GM23338 (cell line): ENCODE measurements at regions not wholly inside any gene's neighbourhood (a gene's known extent, or its start where the extent isn't known, plus 50 kb on each side); places are given as distances from the start of the nearest gene placed in this dataset.

Experiments
- ATAC-seq: fragments of 200-7000 bp; cut with Tn5 transposase; 3 replicates; pipeline ENCODE4 v1.9.1; 2020
- DNase-seq: peaks from one replicate; pipeline ENCODE4 v3.0.0-alpha.2; 2015; ENCODE audit warnings: low spot score
- H2AFZ ChIP-seq: fragments of 200-600 bp; sonication (generic); 2 replicates; pipeline ENCODE4 v1.8.0; 2016; ENCODE audit warnings: antibody characterized with exemption, mild to moderate bottlenecking, moderate library complexity
- H3F3A ChIP-seq: fragments of 200-600 bp; sonication (generic); replicated peaks from 2 replicates; pipeline ENCODE4 v1.8.0; 2017; ENCODE audit warnings: antibody characterized with exemption, mixed run types, low read depth
- H3K27ac ChIP-seq: fragments of 200-600 bp; sonication (generic); 2 replicates; pipeline ENCODE4 v1.6.1; 2016; ENCODE audit warnings: low read depth
- H3K27me3 ChIP-seq: fragments of 200-600 bp; sonication (generic); 2 replicates; pipeline ENCODE4 v1.8.0; 2016; ENCODE audit warnings: mild to moderate bottlenecking, mixed run types, moderate library complexity; ENCODE audit not compliant: insufficient read depth
- H3K36me3 ChIP-seq: fragments of 200-600 bp; sonication (generic); 2 replicates; pipeline ENCODE4 v1.8.0; 2016; ENCODE audit warnings: mild to moderate bottlenecking; ENCODE audit not compliant: insufficient read depth
- H3K4me1 ChIP-seq: fragments of 200-600 bp; sonication (generic); 2 replicates; pipeline ENCODE4 v1.8.0; 2016; ENCODE audit warnings: mild to moderate bottlenecking, moderate library complexity; ENCODE audit not compliant: insufficient read depth
- H3K4me2 ChIP-seq: fragments of 200-600 bp; sonication (generic); 2 replicates; pipeline ENCODE4 v1.7.1; 2017; ENCODE audit warnings: mixed run types
- H3K4me3 ChIP-seq: fragments of 200-600 bp; sonication (generic); 2 replicates; pipeline ENCODE4 v1.6.1; 2016; ENCODE audit warnings: mixed run types
- H3K79me2 ChIP-seq: fragments of 200-600 bp; sonication (generic); replicated peaks from 2 replicates; pipeline ENCODE4 v1.8.0; 2017; ENCODE audit warnings: mild to moderate bottlenecking; ENCODE audit not compliant: insufficient read depth
- H3K9me2 ChIP-seq: fragments of 200-600 bp; sonication (generic); 2 replicates; pipeline ENCODE4 v1.8.0; 2017; ENCODE audit not compliant: insufficient read depth
- H4K20me1 ChIP-seq: fragments of 200-600 bp; sonication (generic); replicated peaks from 2 replicates; pipeline ENCODE4 v1.8.0; 2017; ENCODE audit warnings: mild to moderate bottlenecking; ENCODE audit not compliant: insufficient read depth
- H3K27ac Mint-ChIP-seq: 2 replicates; pipeline ENCODE4 v1.8.0; 2020; ENCODE audit warnings: inconsistent platforms, mild to moderate bottlenecking, moderate library complexity, mixed read lengths
- H3K27me3 Mint-ChIP-seq: 3 replicates; pipeline ENCODE4 v1.8.0; 2022; ENCODE audit warnings: low read depth, mild to moderate bottlenecking, moderate library complexity, mixed read lengths, inconsistent platforms; ENCODE audit not compliant: insufficient read depth, poor library complexity
- H3K36me3 Mint-ChIP-seq: 3 replicates; pipeline ENCODE4 v1.8.0; 2021; ENCODE audit warnings: low read depth, mild to moderate bottlenecking, inconsistent platforms, moderate library complexity, mixed read lengths
- H3K4me1 Mint-ChIP-seq: 3 replicates; pipeline ENCODE4 v1.8.0; 2020; ENCODE audit warnings: mild to moderate bottlenecking, inconsistent platforms, mixed read lengths
- H3K4me3 Mint-ChIP-seq: 3 replicates; pipeline ENCODE4 v1.8.0; 2021; ENCODE audit warnings: moderate library complexity, mild to moderate bottlenecking, inconsistent platforms, mixed read lengths
- H3K9me3 Mint-ChIP-seq: 3 replicates; pipeline ENCODE4 v1.8.0; 2020; ENCODE audit warnings: moderate library complexity, mild to moderate bottlenecking, inconsistent platforms, mixed read lengths
- ETS1 ChIP-seq: IDR thresholded peaks from 2 replicates; pipeline ENCODE4 v1.6.1; 2016; ENCODE audit warnings: antibody characterized with exemption
- JUNB ChIP-seq: IDR thresholded peaks from one replicate; pipeline ENCODE4 v1.6.1; 2016; ENCODE audit warnings: antibody characterized with exemption; ENCODE audit not compliant: unreplicated experiment
- STAT1 ChIP-seq: IDR thresholded peaks from one replicate; pipeline ENCODE4 v1.6.1; 2016; ENCODE audit warnings: antibody characterized with exemption; ENCODE audit not compliant: unreplicated experiment
- TF ChIP-seq, protein P1 (sequence below): fragments of 250-450 bp; sonication (Bioruptor Pico); IDR thresholded peaks from 2 replicates; pipeline ENCODE4 v1.5.0; 2020; ENCODE audit warnings: mild to moderate bottlenecking, moderate library complexity

- Histone ChIP-seq H3K4me2 (no peak overlapping the region), H3K27me3 (no peaks in the 10 kb centered on the region), H4K20me1 (no peaks in the 10 kb centered on the region), H2AFZ (no peak overlapping the region), H3K4me1 (peaks cover 13% of the 10 kb centered on the region), H3K36me3 (no peaks in the 10 kb centered on the region), H3F3A (no peaks in the 10 kb centered on the region), H3K4me3 (no peak overlapping the region), H3K27ac (no peak overlapping the region), H3K9me2 (no peaks in the 10 kb centered on the region), H3K79me2 (no peaks in the 10 kb centered on the region)
- peaks cover 18% of the 10 kb centered on the region for H3K4me1 Mint-ChIP-seq
- no peak overlapping the region for H3K27ac Mint-ChIP-seq
- ATAC-seq (no peak), DNase-seq (no peak)
- H3K36me3 Mint-ChIP-seq, result peaks cover 16% of the 10 kb centered on the region; the same call in 2 of the 3 replicates
- H3K4me3 Mint-ChIP-seq, result no peak overlapping the region
- H3K9me3 Mint-ChIP-seq, result peaks cover 11% of the 10 kb centered on the region; the same call in 2 of the 3 replicates
- TF ChIP-seq, protein P1, sequence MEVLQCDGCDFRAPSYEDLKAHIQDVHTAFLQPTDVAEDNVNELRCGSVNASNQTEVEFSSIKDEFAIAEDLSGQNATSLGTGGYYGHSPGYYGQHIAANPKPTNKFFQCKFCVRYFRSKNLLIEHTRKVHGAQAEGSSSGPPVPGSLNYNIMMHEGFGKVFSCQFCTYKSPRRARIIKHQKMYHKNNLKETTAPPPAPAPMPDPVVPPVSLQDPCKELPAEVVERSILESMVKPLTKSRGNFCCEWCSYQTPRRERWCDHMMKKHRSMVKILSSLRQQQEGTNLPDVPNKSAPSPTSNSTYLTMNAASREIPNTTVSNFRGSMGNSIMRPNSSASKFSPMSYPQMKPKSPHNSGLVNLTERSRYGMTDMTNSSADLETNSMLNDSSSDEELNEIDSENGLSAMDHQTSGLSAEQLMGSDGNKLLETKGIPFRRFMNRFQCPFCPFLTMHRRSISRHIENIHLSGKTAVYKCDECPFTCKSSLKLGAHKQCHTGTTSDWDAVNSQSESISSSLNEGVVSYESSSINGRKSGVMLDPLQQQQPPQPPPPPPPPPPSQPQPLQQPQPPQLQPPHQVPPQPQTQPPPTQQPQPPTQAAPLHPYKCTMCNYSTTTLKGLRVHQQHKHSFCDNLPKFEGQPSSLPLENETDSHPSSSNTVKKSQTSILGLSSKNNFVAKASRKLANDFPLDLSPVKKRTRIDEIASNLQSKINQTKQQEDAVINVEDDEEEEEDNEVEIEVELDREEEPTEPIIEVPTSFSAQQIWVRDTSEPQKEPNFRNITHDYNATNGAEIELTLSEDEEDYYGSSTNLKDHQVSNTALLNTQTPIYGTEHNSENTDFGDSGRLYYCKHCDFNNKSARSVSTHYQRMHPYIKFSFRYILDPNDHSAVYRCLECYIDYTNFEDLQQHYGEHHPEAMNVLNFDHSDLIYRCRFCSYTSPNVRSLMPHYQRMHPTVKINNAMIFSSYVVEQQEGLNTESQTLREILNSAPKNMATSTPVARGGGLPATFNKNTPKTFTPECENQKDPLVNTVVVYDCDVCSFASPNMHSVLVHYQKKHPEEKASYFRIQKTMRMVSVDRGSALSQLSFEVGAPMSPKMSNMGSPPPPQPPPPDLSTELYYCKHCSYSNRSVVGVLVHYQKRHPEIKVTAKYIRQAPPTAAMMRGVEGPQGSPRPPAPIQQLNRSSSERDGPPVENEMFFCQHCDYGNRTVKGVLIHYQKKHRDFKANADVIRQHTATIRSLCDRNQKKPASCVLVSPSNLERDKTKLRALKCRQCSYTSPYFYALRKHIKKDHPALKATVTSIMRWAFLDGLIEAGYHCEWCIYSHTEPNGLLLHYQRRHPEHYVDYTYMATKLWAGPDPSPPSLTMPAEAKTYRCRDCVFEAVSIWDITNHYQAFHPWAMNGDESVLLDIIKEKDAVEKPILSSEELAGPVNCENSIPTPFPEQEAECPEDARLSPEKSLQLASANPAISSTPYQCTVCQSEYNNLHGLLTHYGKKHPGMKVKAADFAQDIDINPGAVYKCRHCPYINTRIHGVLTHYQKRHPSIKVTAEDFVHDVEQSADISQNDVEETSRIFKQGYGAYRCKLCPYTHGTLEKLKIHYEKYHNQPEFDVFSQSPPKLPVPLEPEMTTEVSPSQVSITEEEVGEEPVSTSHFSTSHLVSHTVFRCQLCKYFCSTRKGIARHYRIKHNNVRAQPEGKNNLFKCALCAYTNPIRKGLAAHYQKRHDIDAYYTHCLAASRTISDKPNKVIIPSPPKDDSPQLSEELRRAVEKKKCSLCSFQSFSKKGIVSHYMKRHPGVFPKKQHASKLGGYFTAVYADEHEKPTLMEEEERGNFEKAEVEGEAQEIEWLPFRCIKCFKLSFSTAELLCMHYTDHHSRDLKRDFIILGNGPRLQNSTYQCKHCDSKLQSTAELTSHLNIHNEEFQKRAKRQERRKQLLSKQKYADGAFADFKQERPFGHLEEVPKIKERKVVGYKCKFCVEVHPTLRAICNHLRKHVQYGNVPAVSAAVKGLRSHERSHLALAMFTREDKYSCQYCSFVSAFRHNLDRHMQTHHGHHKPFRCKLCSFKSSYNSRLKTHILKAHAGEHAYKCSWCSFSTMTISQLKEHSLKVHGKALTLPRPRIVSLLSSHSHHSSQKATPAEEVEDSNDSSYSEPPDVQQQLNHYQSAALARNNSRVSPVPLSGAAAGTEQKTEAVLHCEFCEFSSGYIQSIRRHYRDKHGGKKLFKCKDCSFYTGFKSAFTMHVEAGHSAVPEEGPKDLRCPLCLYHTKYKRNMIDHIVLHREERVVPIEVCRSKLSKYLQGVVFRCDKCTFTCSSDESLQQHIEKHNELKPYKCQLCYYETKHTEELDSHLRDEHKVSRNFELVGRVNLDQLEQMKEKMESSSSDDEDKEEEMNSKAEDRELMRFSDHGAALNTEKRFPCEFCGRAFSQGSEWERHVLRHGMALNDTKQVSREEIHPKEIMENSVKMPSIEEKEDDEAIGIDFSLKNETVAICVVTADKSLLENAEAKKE, result no peak
- no peak for TF ChIP-seq JUNB
- no peak for TF ChIP-seq STAT1
- peaks cover 3% of the 10 kb centered on the region for H3K27me3 Mint-ChIP-seq
Measured at GRCh38 chr12:46464863-46465262, 92.3 kb upstream of the SLC38A2 start.

DNA sequence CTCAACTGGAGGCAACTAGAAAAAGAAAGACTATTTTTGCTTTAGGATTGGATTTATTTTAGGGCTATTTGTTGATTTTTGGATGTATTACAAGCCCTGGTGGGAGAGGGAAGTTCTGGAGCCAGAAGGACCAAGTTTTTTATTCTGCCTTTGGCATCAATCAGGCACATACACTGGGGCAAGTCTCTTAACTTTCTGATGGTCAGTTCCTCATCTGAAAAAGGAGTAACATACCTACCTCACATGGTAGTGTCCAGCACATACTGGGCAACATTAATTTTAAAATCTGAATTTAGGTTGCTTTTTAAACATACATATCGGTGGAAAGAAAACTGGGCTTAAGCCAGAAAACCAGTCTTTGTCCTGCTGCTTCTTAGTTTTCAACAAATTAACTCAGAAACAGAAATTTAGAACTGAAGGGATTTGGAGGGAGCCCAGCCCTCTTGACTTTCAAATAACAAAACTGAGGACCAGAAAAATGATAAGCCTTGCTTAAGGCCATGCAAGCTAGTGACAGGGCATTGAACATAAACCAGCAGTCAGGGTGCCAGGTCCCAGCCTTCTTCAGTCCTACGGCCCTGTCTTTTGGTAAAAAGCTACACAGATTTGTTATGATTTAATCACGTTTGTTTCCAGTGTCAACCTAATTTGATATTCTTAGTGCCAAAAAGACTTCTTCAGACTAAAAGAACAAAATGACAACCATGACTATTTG lies 90.2 kb upstream of the SLC38A2 start:
- Histone ChIP-seq H3K4me3 (no peak overlapping the region), H3K4me1 (peaks cover 25% of the 10 kb centered on the region), H2AFZ (no peak overlapping the region), H3F3A (no peaks in the 10 kb centered on the region), H3K27ac (no peak overlapping the region), H3K79me2 (no peaks in the 10 kb centered on the region), H3K9me2 (no peaks in the 10 kb centered on the region), H3K27me3 (no peaks in the 10 kb centered on the region), H3K4me2 (no peak overlapping the region), H3K36me3 (no peaks in the 10 kb centered on the region), H4K20me1 (no peaks in the 10 kb centered on the region)
- Mint-ChIP-seq H3K36me3 (peaks cover 16% of the 10 kb centered on the region; the same call in 2 of the 3 replicates), H3K4me1 (peaks cover 28% of the 10 kb centered on the region), H3K9me3 (peaks cover 11% of the 10 kb centered on the region; the same call in 2 of the 3 replicates), H3K27ac (no peak overlapping the region), H3K27me3 (peaks cover 9% of the 10 kb centered on the region), H3K4me3 (no peak overlapping the region)
- ATAC-seq, result no peak
- TF ChIP-seq JUNB (no peak), ETS1 (no peak)
- DNase-seq, result no peak
